Keratinocyte (primary cell): ENCODE measurements at regions not wholly inside any gene's neighbourhood (a gene's known extent, or its start where the extent isn't known, plus 50 kb on each side); places are given as distances from the start of the nearest gene placed in this dataset.

Source experiments
- DNase-seq: peaks from one replicate; pipeline ENCODE4 v3.0.0-alpha.2; 2011; ENCODE audit warnings: low read depth, missing footprints, low spot score
- FAIRE-seq: peaks from 2 replicates; lab custom pipeline; 2011; peaks lifted over from hg19 to GRCh38; lab: Jason Lieb, UNC
- H2AFZ ChIP-seq: 2 replicates; pipeline ENCODE4 v1.6.0; 2012; ENCODE audit warnings: low read length, control low read depth, inconsistent platforms; ENCODE audit not compliant: control insufficient read depth
- H3K27ac ChIP-seq: 2 replicates; pipeline ENCODE4 v1.5.1; 2011; ENCODE audit warnings: low read length; ENCODE audit not compliant: control insufficient read depth, insufficient read depth
- H3K27me3 ChIP-seq: 3 replicates; pipeline ENCODE4 v1.6.0; 2011; ENCODE audit warnings: low read length; ENCODE audit not compliant: control insufficient read depth, insufficient read depth; ENCODE audit errors: extremely low read depth
- H3K36me3 ChIP-seq, 2 experiments: 2 replicates in 1 of 2; 3 replicates in 1 of 2; pipeline ENCODE4 v1.5.1; 2011; ENCODE audit warnings: low read length in 2 of 2, mild to moderate bottlenecking in 1 of 2; ENCODE audit not compliant: control insufficient read depth in 2 of 2, insufficient read depth in 2 of 2; ENCODE audit errors: extremely low read depth in 1 of 2
- H3K4me1 ChIP-seq: 3 replicates; pipeline ENCODE4 v1.5.1; 2011; ENCODE audit warnings: low read length; ENCODE audit not compliant: control insufficient read depth, insufficient read depth; ENCODE audit errors: extremely low read depth
- H3K4me2 ChIP-seq: 3 replicates; pipeline ENCODE4 v1.6.0; 2011; ENCODE audit warnings: low read depth, low read length; ENCODE audit not compliant: control insufficient read depth, insufficient read depth; ENCODE audit errors: extremely low read depth
- H3K4me3 ChIP-seq, 3 experiments: fragments of 200-600 bp in 1 of 3; sonication (generic) in 1 of 3; 2 replicates in 2 of 3; 3 replicates in 1 of 3; pipeline ENCODE4 v1.5.1; 2011 to 2016; ENCODE audit warnings: low read length in 3 of 3, mild to moderate bottlenecking in 3 of 3, control low read depth in 2 of 3, inconsistent platforms in 1 of 3, low read depth in 1 of 3, mixed read lengths in 1 of 3, mixed run types in 1 of 3, moderate library complexity in 1 of 3; ENCODE audit not compliant: control insufficient read depth in 2 of 3, insufficient read depth in 2 of 3; ENCODE audit errors: extremely low read depth in 1 of 3
- H3K79me2 ChIP-seq: 2 replicates; pipeline ENCODE4 v1.6.0; 2012; ENCODE audit warnings: low read length; ENCODE audit not compliant: control insufficient read depth, insufficient read depth
- H3K9ac ChIP-seq: 3 replicates; pipeline ENCODE4 v1.6.0; 2011; ENCODE audit warnings: low read length; ENCODE audit not compliant: control insufficient read depth, insufficient read depth; ENCODE audit errors: extremely low read depth
- H3K9me1 ChIP-seq: 3 replicates; pipeline ENCODE4 v1.6.0; 2011; ENCODE audit warnings: low read length; ENCODE audit not compliant: control insufficient read depth, insufficient read depth; ENCODE audit errors: extremely low read depth
- H3K9me3 ChIP-seq: 2 replicates; pipeline ENCODE4 v1.5.1; 2012; ENCODE audit warnings: low read depth, low read length; ENCODE audit not compliant: control insufficient read depth
- H4K20me1 ChIP-seq: 3 replicates; pipeline ENCODE4 v1.6.0; 2011; ENCODE audit warnings: low read length; ENCODE audit not compliant: control insufficient read depth, insufficient read depth; ENCODE audit errors: extremely low read depth
- EZH2 ChIP-seq: IDR thresholded peaks from one replicate; pipeline ENCODE4 v1.6.1; 2012; ENCODE audit warnings: inconsistent platforms, mild to moderate bottlenecking, low read length, moderate library complexity
- dilution Hi-C: fragments of 300-500 bp; cut with MboI; formaldehyde crosslinking; loops from one replicate; pipeline ENCODE4 v1.7.0; 2020; ENCODE audit warnings: low sequenced_read_pairs; ENCODE audit not compliant: extremely low pct_ligation_motif_present
- TF ChIP-seq, protein P1 (sequence below), 3 experiments: IDR thresholded peaks in 1 of 3; conservative IDR thresholded peaks in 1 of 3; optimal IDR thresholded peaks in 1 of 3; 2 replicates in 2 of 3; 3 replicates in 1 of 3; pipeline versions ENCODE3 to v1.5.1; 2011; ENCODE audit warnings: low read length in 3 of 3, mild to moderate bottlenecking in 3 of 3, moderate library complexity in 2 of 3, control low read depth in 1 of 3, inconsistent platforms in 1 of 3; ENCODE audit not compliant: insufficient read depth in 2 of 3; ENCODE audit errors: extremely low read depth in 1 of 3

DNA sequence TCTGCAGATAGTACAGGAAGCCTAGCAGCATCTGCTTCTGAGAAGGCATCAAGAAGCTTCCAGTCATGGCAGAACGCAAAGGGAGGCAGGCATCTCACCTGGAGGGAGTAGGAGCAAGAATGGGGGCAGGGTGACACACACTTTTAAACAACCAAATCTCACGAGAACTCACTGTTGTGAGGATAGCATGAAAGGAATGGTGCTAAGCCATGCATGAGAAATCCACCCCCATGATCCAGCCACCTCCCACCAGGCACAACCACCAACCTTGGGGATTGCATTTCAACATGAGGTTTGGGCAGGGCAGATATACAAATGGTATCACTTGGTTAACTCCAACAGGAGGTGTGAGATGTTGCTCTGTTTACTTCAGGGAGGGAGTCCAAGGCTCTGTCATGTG is 612.0 kb upstream of the KIRREL3 start:
- Histone ChIP-seq H3K4me2 (no peak overlapping the region), H3K9ac (no peak overlapping the region), H3K79me2 (no peaks in the 10 kb centered on the region), H3K4me3 (no peak overlapping the region), H3K4me1 (no peaks in the 10 kb centered on the region), H3K9me1 (no peaks in the 10 kb centered on the region), H2AFZ (no peak overlapping the region), H3K27me3 (no peaks in the 10 kb centered on the region), H3K27ac (no peak overlapping the region), H3K9me3 (no peaks in the 10 kb centered on the region), H3K36me3 (no peaks in the 10 kb centered on the region), H4K20me1 (no peaks in the 10 kb centered on the region)
- dilution Hi-C loops, result no loop called here
- FAIRE-seq (no peak), DNase-seq (no peak)
- TF ChIP-seq, protein P1, sequence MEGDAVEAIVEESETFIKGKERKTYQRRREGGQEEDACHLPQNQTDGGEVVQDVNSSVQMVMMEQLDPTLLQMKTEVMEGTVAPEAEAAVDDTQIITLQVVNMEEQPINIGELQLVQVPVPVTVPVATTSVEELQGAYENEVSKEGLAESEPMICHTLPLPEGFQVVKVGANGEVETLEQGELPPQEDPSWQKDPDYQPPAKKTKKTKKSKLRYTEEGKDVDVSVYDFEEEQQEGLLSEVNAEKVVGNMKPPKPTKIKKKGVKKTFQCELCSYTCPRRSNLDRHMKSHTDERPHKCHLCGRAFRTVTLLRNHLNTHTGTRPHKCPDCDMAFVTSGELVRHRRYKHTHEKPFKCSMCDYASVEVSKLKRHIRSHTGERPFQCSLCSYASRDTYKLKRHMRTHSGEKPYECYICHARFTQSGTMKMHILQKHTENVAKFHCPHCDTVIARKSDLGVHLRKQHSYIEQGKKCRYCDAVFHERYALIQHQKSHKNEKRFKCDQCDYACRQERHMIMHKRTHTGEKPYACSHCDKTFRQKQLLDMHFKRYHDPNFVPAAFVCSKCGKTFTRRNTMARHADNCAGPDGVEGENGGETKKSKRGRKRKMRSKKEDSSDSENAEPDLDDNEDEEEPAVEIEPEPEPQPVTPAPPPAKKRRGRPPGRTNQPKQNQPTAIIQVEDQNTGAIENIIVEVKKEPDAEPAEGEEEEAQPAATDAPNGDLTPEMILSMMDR (optimal IDR thresholded peaks at IDR 0.05 in 1 of 3, IDR thresholded peaks at IDR 0.05 in 1 of 3, conservative IDR thresholded peaks at IDR 0.05 in 1 of 3; ENCODE audit: extremely low read depth in 1 of 3, insufficient read depth in 2 of 3, low read length in 3 of 3), result no peak
- no peak for TF ChIP-seq EZH2

DNA sequence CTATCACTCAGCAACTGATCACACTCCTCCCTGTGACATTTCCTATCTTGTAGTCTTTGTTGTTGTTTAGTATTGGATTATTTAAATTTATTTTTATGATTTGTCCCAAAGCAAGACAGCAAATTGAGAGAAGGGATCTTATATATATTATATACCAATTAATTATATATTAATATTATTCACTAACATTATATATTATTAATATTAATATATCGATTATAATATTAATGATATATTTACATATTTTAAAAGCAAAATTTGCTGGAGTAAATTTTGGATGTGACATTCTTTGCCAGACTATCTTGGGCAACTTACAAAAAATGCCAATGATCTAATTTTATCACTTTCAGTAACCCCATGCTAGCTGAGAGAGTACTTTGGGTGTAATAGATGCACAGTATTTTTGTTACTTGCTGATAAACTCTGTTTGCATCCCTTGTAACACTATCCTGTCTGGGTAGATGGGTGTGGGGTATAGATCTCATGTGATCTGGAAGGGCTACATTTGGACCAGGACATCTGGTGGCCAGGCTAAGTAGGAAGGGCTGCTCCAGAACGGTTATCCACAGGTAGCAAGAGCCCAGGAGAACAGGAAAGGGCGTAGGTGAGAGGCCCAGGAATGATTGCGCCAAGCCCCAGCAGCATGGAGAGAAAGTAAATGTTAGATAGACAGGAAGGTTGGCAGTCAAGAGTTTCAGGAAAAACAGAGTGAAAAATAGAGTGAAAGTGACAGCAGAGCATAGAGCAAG is 608.6 kb upstream of the KIRREL3 start:
- no peak for FAIRE-seq
- Histone ChIP-seq H3K27me3 (no peaks in the 10 kb centered on the region), H2AFZ (no peak overlapping the region), H3K4me1 (no peaks in the 10 kb centered on the region), H3K4me3 (no peak overlapping the region), H3K9me3 (no peaks in the 10 kb centered on the region), H3K9ac (no peak overlapping the region), H3K79me2 (no peaks in the 10 kb centered on the region), H3K9me1 (no peaks in the 10 kb centered on the region), H3K4me2 (no peak overlapping the region), H3K27ac (no peak overlapping the region), H3K36me3 (no peaks in the 10 kb centered on the region), H4K20me1 (no peaks in the 10 kb centered on the region)
- DNase-seq, result no peak
- TF ChIP-seq EZH2, result no peak
- TF ChIP-seq, protein P1 (optimal IDR thresholded peaks at IDR 0.05 in 1 of 3, IDR thresholded peaks at IDR 0.05 in 1 of 3, conservative IDR thresholded peaks at IDR 0.05 in 1 of 3; ENCODE audit: extremely low read depth in 1 of 3, insufficient read depth in 2 of 3, low read length in 3 of 3), result no peak
- dilution Hi-C loops, result no loop called here
